T follicular helper cell (primary cell): ENCODE measurements at regions not wholly inside any gene's neighbourhood (a gene's known extent, or its start where the extent isn't known, plus 50 kb on each side); places are given as distances from the start of the nearest gene placed in this dataset.
"Not testable (repeated sequence)": the region's sequence is repeated elsewhere in the genome, so short reads cannot be mapped to it uniquely, and the experiment has no call there.

ENCODE experiments used
- DNase-seq: peaks from one replicate; pipeline ENCODE4 v3.0.0-alpha.2; 2020; ENCODE audit warnings: low read depth

- no peak for DNase-seq
These were observed 186.7 kb upstream of the SSTR4 start for GRCh38 chr20:22848364-22848763.

GRCh38 chr20:22851679-22852346 is 183.3 kb upstream of the SSTR4 start:
- DNase-seq: not testable (repeated sequence)

- DNase-seq: no peak
These were observed 173.7 kb upstream of the SSTR4 start for GRCh38 chr20:22861231-22861980.

- DNase-seq: no peak
These were observed 173.1 kb upstream of the SSTR4 start for GRCh38 chr20:22861990-22862389.

GRCh38 chr20:22862671-22863230 is 172.4 kb upstream of the SSTR4 start:
- no peak for DNase-seq

GRCh38 chr20:22863826-22864225 is 171.3 kb upstream of the SSTR4 start:
- DNase-seq: no peak

GRCh38 chr20:22866812-22867341 is 168.2 kb upstream of the SSTR4 start:
- no peak for DNase-seq

GRCh38 chr20:22878166-22878565 is 156.9 kb upstream of the SSTR4 start:
- no peak for DNase-seq

- DNase-seq: no peak
These were observed 154.8 kb upstream of the SSTR4 start for GRCh38 chr20:22880277-22880676.

- DNase-seq: no peak
These were observed 147.3 kb upstream of the SSTR4 start for GRCh38 chr20:22887796-22888195.

- DNase-seq: no peak
These were observed 144.4 kb upstream of the SSTR4 start for GRCh38 chr20:22890594-22891300.

- DNase-seq: no peak
These were observed 133.9 kb upstream of the SSTR4 start for GRCh38 chr20:22901164-22901563.

GRCh38 chr20:22901921-22902320 is 133.2 kb upstream of the SSTR4 start:
- DNase-seq: no peak

GRCh38 chr20:22904386-22904785 is 130.7 kb upstream of the SSTR4 start:
- DNase-seq: no peak

GRCh38 chr20:22904905-22905304 is 130.2 kb upstream of the SSTR4 start:
- DNase-seq: no peak

GRCh38 chr20:22905658-22906057 is 129.5 kb upstream of the SSTR4 start:
- no peak for DNase-seq

GRCh38 chr20:22908437-22908836 is 126.7 kb upstream of the SSTR4 start:
- no peak for DNase-seq

GRCh38 chr20:22908944-22909343 is 126.2 kb upstream of the SSTR4 start:
- DNase-seq: no peak

GRCh38 chr20:22909436-22909835 is 125.7 kb upstream of the SSTR4 start:
- DNase-seq: no peak

GRCh38 chr20:22910287-22910852 is 124.7 kb upstream of the SSTR4 start:
- DNase-seq: no peak

- no peak for DNase-seq
These were observed 120.8 kb upstream of the SSTR4 start for GRCh38 chr20:22914291-22914690.

- DNase-seq: no peak
These were observed 119.6 kb upstream of the SSTR4 start for GRCh38 chr20:22915512-22915911.
